GM21528 (cell line): ENCODE measurements at regions not wholly inside any gene's neighbourhood (a gene's known extent, or its start where the extent isn't known, plus 50 kb on each side); places are given as distances from the start of the nearest gene placed in this dataset.

Source experiments
- ATAC-seq: cut with Tn5 transposase; IDR thresholded peaks from one replicate; pipeline ENCODE4 v1.9.1; 2021; ENCODE audit warnings: mild to moderate bottlenecking, moderate library complexity; ENCODE audit not compliant: unreplicated experiment, low FRiP score

GRCh38 chr2:2400286-2401038 is 69.4 kb upstream of the MYT1L start:
- ATAC-seq = no peak

- ATAC-seq = no peak
These were observed 68.3 kb upstream of the MYT1L start for GRCh38 chr2:2399396-2399795.

- no peak for ATAC-seq
These were observed 61.3 kb upstream of the MYT1L start for GRCh38 chr2:2392332-2392731.

GRCh38 chr2:2389215-2389614 is 58.1 kb upstream of the MYT1L start:
- ATAC-seq = no peak
